Loucy (cell line): ENCODE measurements at regions not wholly inside any gene's neighbourhood (a gene's known extent, or its start where the extent isn't known, plus 50 kb on each side); places are given as distances from the start of the nearest gene placed in this dataset.

ENCODE experiments used
- EZH2phosphoT487 ChIP-seq: fragments of 200-600 bp; IDR thresholded peaks from 2 replicates; pipeline ENCODE4 v1.6.1; 2018; ENCODE audit warnings: antibody characterized with exemption, mild to moderate bottlenecking, moderate library complexity, borderline replicate concordance
- TF ChIP-seq, protein P1 (sequence below): fragments of 200-600 bp; sonication (generic); conservative IDR thresholded peaks from 2 replicates; pipeline ENCODE4 v1.5.1; 2014; ENCODE audit warnings: mild to moderate bottlenecking, antibody characterized with exemption, low read length

DNA sequence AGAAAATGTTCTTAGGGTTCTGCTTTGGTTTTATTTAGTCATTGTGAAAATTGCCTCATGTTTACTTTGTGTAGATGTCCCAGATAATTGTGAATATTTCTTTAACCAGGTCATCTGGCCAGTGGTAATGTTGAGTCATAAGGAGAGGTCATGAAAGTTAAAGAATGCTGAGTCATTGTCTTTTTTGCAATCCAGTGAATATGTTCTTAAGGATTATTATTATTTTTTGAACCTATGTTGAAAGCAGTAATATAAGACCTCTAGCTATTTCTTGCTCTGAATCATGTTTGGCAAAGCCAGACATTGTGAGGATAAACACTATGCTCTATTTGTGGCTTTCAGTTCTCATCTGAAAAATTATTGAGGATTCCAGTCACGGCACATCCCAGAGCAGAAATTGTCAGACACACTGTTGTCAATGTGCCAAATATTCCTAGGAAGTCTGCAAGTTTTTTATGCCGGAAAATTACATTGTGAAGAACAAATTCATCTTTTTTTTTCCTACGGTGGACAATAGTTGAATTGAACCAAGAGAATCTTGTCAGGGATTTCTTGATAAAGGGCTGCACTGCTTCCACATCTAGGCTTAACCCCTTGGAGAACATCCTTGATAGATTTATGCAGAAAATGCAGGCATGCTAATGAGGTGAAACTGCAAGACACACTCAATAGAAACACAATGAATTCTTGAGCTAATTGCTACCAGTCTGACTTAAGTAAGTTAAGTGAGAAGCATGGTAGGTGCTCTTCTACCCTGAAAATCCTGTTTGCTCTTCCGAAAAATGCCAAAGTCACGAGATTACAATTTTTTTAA lies 369.6 kb downstream of the ATP23 start:
- TF ChIP-seq, protein P1, sequence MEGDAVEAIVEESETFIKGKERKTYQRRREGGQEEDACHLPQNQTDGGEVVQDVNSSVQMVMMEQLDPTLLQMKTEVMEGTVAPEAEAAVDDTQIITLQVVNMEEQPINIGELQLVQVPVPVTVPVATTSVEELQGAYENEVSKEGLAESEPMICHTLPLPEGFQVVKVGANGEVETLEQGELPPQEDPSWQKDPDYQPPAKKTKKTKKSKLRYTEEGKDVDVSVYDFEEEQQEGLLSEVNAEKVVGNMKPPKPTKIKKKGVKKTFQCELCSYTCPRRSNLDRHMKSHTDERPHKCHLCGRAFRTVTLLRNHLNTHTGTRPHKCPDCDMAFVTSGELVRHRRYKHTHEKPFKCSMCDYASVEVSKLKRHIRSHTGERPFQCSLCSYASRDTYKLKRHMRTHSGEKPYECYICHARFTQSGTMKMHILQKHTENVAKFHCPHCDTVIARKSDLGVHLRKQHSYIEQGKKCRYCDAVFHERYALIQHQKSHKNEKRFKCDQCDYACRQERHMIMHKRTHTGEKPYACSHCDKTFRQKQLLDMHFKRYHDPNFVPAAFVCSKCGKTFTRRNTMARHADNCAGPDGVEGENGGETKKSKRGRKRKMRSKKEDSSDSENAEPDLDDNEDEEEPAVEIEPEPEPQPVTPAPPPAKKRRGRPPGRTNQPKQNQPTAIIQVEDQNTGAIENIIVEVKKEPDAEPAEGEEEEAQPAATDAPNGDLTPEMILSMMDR = no peak
- no peak for TF ChIP-seq EZH2phosphoT487
